NB4 (cell line): ENCODE measurements at regions not wholly inside any gene's neighbourhood (a gene's known extent, or its start where the extent isn't known, plus 50 kb on each side); places are given as distances from the start of the nearest gene placed in this dataset.

ENCODE experiments used
- DNase-seq: peaks from one replicate; pipeline ENCODE4 v3.0.0; 2010; ENCODE audit warnings: low read depth
- H3K4me3 ChIP-seq: one replicate; pipeline ENCODE4 v1.5.1; 2011; ENCODE audit warnings: mild to moderate bottlenecking, low read depth, low read length, moderate library complexity
- MYC ChIP-seq: IDR thresholded peaks from 2 replicates; pipeline ENCODE4 v1.6.1; 2011; ENCODE audit warnings: low read depth, low read length
- POLR2A ChIP-seq: IDR thresholded peaks from 2 replicates; pipeline ENCODE4 v1.6.1; 2011; ENCODE audit warnings: mild to moderate bottlenecking; ENCODE audit not compliant: insufficient read length; ENCODE audit errors: extremely low read depth
- TF ChIP-seq, protein P1 (sequence below): IDR thresholded peaks from 2 replicates; pipeline ENCODE4 v1.6.1; 2011; ENCODE audit warnings: low read depth, low read length
- TF ChIP-seq, protein P2 (sequence below): IDR thresholded peaks from one replicate; pipeline ENCODE4 v1.5.1; 2012; ENCODE audit warnings: low read depth, low read length

DNA sequence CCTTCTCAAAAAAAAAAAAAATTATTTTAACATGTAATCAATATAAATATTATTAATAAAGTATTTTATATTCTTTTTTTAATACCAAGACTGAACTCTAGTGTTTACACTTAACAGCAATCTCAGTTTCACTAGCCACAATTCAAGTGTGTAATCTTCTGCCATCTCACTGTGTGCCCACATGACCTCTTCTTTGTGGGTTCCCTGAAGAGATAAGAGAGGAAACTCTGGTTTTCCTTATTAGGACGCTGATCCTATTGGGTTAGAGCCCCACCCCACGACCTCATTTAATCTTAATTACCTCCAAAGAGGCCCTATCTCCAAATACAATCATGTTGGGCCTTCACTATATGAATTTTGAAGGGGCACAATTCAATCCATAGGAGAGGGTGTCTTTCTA lies 177.6 kb downstream of the STK31 start:
- no peak for DNase-seq
- H3K4me3 ChIP-seq: no peak overlapping the region
- no peak for TF ChIP-seq MYC
- TF ChIP-seq, protein P1, sequence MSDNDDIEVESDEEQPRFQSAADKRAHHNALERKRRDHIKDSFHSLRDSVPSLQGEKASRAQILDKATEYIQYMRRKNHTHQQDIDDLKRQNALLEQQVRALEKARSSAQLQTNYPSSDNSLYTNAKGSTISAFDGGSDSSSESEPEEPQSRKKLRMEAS: no peak

DNA sequence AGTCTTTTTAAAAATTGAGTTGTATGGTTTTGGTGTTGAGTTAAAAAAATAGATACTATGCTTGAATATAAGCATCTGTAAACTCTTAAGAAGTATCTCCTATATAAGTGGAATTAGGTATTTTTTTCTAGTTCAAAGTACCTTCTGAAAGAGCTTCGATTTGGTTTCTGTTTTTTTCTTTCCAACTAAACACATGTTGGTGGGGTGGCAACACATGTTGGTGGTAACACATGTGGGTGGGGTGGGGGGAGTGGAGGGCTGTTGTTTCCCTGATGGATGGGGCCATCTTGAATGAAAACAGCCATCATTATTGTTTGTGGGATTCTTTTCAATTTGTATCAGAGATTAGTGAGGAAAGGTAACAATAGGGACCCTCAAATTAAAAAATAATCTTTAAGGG lies 178.9 kb downstream of the STK31 start:
- TF ChIP-seq, protein P2, sequence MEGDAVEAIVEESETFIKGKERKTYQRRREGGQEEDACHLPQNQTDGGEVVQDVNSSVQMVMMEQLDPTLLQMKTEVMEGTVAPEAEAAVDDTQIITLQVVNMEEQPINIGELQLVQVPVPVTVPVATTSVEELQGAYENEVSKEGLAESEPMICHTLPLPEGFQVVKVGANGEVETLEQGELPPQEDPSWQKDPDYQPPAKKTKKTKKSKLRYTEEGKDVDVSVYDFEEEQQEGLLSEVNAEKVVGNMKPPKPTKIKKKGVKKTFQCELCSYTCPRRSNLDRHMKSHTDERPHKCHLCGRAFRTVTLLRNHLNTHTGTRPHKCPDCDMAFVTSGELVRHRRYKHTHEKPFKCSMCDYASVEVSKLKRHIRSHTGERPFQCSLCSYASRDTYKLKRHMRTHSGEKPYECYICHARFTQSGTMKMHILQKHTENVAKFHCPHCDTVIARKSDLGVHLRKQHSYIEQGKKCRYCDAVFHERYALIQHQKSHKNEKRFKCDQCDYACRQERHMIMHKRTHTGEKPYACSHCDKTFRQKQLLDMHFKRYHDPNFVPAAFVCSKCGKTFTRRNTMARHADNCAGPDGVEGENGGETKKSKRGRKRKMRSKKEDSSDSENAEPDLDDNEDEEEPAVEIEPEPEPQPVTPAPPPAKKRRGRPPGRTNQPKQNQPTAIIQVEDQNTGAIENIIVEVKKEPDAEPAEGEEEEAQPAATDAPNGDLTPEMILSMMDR: no peak
- TF ChIP-seq, protein P1: no peak
- TF ChIP-seq MYC: no peak
- TF ChIP-seq POLR2A: no peak
- no peak for DNase-seq
- no peak overlapping the region for H3K4me3 ChIP-seq

DNA sequence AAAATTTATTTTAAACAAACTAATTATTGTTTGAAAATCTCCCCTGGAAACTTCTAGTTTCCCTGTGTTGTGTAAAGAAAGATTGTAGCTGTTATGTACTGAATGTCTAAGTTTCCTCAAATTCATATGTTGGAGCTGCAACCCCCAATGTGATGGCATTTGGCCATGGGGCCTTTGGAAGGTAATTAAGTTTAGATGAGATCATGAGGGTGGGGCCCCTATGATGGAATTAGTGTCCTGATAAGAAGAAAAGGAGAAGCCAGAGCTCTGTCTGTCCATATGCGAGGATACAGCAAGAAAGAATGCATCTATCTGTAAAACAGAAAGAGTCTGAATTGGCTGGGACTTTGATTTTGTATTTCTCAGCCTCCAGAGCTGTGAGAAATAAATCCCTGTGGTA lies 179.5 kb downstream of the STK31 start:
- no peak for DNase-seq
- TF ChIP-seq, protein P2: no peak
- no peak for TF ChIP-seq POLR2A
- no peak for TF ChIP-seq MYC
- TF ChIP-seq, protein P1: no peak
- no peak overlapping the region for H3K4me3 ChIP-seq

DNA sequence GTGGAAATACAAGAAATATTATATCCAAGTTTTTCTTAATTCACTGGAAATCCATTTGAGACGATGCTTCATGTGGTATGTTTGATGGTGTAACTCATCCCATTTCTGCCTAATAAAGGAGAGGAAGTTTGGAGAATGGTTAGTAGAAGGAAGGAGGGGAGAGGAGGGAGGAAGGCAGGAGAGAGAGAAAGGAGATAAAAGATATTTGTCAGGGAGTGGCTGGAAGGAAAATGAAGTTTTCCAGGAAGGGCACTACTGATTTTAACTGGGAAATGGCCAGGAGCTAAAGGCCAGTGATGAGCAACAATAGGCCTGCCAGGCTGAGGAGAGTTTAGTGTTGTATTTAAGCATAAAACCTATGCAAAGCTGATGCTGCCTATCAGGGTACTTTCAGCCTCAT lies 182.0 kb downstream of the STK31 start:
- H3K4me3 ChIP-seq: no peak overlapping the region
- no peak for TF ChIP-seq MYC
- TF ChIP-seq, protein P2: no peak
- TF ChIP-seq, protein P1: no peak
- no peak for TF ChIP-seq POLR2A
- no peak for DNase-seq

DNA sequence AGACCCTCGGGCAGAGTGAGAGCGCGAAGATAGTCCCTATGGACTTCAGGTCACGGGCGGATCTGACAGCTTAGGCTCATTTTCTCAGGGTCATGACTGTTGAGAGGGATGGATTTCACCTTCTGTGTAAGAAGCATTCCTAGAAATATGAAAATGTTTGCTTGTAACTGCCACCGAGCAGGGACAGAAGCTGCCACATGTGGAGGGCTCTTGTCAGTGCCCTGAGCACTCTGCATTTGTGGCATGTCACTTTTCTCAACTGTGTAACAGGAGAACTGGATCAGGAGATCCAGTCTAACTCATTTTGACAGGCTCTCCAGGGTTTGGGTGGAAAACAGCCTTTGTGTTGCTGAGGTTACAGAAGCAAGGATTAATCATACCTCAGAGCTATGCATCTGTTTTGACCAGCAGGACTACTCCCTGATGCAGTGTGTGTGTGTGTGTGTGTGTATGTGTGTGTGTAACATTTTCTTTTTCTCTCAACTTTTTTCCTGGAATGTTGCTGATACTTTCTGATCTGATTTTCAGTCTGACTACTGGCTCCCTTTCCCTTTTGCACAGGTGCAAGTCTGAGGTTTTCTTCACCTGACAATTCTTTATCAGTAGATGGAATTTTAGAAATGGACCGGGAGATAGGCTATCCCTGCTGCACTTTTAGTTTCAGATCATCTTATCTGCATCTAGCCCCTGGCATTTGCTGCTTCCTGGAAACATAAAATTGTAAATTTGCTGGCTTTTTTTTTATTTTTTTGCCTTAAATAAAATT lies 183.3 kb downstream of the STK31 start:
- no peak for DNase-seq
- no peak overlapping the region for H3K4me3 ChIP-seq
- TF ChIP-seq, protein P1: no peak
- TF ChIP-seq POLR2A (no peak), MYC (no peak)
- TF ChIP-seq, protein P2: no peak
